GM19099 (cell line): ENCODE measurements at regions not wholly inside any gene's neighbourhood (a gene's known extent, or its start where the extent isn't known, plus 50 kb on each side); places are given as distances from the start of the nearest gene placed in this dataset.

Experiments
- POLR2A ChIP-seq: IDR thresholded peaks from 3 replicates; pipeline ENCODE4 v1.6.1; 2011; ENCODE audit warnings: low read depth; ENCODE audit not compliant: insufficient read length; ENCODE audit errors: extremely low read depth

DNA sequence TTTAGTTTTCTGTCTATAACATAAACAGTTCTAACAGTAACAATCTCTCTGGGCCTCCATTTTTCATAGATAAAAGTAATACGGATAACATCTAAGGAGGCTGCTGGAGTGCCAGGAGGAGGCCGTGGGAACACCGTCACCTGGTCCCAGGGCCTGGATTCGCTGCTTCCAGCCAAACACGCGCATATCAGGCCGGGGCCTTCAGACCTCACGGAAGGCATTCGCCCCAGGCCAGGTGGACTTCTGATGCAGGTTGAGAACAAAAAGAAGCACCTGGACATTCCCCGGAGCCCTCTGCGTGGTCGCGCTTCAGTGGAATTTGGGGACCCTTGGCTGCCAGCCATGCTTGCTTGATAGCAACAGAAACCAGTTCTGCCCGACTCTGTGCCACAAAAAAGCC, 113.1 kb upstream of the GUCA2B start:
- TF ChIP-seq POLR2A: no peak

DNA sequence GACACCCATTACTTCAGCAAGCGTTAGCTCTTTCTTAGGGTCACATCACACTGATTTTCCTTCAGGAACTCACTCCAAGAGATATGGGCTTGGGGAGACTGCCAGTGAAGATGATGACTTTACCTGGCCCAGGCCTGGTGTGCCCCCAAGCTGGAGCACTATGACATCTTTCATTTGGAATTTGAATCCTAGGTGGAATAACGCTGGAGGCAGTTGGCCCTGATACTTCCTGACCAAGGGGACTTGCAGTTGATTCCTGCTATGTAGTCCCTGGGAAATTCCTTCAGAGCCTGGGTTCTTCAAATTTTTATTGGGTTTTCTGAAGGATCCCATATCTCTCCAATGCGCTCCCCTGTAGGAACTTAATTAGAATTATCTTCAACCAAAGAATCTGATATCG, 114.9 kb upstream of the GUCA2B start:
- TF ChIP-seq POLR2A: no peak

GRCh38 chr1:42037586-42037985, 115.6 kb upstream of the GUCA2B start:
- no peak for TF ChIP-seq POLR2A

DNA sequence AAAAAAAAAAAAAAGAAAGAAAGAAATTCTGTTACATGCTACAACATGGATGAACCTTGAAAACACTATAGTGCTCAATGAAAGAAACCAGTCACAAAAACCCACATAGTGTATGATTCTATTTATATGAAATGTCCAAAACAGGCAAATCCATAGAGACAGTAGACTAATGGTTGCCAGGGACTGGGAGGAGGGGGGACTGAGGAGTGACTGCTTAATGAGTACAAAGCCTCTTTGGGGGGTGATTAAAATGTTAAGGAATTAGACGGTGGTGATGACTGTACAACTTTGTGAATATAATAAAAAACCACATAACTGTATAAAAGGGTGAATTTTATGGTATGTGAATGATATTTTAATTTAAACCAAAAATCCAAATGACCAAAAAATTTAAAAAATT, 116.0 kb upstream of the GUCA2B start:
- no peak for TF ChIP-seq POLR2A

DNA sequence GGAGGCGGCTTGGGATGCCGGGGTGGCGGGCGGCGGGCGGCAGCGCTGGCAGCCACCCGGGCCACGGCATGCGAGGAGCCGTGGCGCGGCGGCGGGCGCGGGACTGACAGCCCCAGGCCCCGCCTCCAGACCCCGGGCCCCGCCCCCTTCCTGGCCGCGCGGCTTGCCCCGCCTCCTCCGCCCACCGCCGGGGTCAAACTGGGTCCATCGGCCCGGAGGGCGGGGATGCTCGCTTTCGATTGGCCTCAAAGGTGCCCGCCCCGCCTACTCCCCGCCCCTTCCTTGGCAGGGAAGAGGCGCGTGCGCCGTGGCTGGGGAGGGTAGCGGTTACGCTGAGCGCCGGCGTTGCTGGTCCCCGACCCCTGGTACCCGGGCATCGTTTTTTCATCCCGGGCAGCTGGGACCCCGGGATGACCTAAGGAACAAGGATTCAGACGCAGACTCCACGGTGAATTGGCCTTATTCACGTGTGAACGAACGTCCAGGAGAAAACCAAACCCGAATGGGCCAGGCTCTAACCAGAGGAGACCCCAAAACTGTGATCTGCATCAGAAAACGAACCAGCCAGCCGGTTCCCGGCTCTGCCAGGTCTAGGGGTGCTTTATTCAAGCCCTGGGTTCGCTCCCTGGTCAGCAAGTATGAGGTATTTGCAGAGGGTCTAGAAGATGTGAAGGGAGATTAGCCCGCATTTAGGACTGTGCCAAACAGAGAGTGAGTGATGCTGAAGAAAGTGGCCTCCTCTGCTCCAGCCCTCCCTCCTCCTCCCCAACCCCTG, 117.2 kb upstream of the GUCA2B start:
- TF ChIP-seq POLR2A: peak; percentile 59

GRCh38 chr1:42035205-42035829, 116.6 kb upstream of the HIVEP3 start:
- peak; percentile 4 for TF ChIP-seq POLR2A

DNA sequence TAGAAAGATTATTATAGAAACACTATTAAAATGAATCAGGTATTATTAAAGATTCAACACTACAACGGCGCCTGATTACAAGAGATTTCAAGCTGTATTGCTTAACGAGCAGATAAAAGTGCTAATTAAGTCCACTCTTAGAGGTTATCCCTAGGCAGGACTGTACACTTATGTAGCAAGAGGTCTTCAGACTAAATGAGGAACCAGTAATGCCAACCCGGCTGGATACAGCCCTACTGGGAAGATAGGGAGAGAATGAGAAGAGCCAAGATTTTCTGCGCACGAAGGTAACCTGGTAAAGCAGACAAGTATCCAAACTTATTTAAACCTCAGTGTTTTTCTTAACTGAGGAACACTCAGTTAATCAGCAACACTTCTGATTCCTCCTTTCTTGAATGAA, 115.7 kb upstream of the HIVEP3 start:
- no peak for TF ChIP-seq POLR2A

- TF ChIP-seq POLR2A: no peak
Measured at GRCh38 chr1:42033629-42034028, 114.9 kb upstream of the HIVEP3 start.

DNA sequence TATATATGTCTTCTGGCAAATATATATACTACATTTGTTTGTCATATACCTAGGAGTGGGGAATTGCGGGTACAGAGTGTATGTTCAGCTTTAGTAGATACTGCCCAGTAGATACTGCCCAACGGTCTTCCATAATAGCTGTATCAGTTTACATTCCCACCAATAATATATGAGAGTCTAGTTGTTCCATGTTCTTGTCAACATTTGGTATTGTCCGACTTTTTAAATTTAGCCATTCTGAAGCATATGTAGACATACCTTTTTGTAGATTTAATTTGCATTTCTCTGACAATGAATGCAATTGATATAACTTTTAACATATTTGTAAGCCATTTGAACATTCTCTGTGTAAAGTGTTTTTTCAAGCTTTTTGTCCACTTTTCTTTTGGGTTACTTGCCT, 99.0 kb upstream of the HIVEP3 start:
- TF ChIP-seq POLR2A: no peak

DNA sequence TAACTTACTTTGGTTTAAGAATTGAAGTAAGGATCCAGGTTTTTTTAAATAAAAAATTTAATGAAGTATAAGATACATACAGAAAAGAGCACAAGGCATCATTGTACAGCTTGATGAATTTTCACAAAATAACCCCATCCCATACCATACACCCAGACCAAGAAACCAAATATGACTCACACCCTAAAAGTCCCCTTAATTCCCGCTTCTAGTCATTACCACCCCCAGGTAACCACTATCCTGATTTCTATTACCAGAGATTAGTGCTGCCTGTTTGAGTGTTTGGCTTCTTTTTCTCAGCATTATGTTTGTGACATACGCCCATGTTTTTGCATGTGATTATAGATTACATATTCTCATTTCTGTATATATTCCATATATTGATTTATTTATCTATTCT, 98.5 kb upstream of the HIVEP3 start:
- no peak for TF ChIP-seq POLR2A

DNA sequence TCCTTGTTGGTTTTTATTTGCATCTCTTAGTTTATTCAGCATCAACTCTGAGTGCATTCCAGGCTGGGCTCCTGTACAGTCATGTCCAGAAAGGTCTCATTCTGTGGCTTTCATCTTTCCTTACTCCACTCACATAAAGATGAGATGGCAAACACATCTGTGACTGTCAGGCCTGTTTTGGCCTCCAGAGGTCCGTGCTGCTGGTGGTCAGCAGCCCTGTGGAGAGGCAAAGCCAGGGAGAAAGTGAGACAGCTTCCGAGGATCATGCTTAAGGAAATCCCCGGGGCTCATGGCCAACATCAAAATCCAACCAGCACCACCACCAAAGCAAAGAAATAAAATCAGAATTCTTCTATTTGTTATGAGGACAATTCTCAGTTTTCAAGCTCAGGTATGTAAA, 96.1 kb upstream of the HIVEP3 start:
- no peak for TF ChIP-seq POLR2A

DNA sequence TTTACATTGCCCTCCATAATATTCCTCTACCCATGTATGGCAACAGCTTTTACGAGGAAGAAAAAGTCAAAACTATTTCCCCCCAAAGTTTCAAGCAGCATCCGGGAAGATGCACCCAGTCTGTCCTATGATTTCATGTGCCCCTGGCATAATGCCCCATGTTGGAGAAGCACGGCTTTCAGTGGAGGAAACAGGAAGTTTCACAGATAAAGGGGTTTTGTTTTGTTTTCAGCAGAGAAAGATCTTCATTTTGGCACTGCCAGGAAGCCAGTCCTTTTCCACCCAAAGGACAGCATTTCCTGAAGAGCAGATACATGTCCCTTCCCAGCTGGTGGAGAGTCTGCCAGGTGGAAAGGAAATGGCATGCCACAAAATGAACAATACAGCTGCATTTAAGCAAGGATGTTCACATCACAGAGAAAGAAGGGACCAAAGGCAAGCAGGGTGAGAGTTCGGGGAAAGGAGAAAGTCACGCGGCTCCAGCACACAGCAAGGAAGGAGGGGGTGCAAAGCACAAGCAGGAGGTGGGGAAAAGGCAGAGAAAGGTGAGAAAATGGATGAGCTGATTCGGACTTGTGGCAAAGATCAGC, 95.3 kb upstream of the HIVEP3 start:
- TF ChIP-seq POLR2A: no peak

GRCh38 chr1:42012852-42013251, 94.1 kb upstream of the HIVEP3 start:
- TF ChIP-seq POLR2A: no peak

DNA sequence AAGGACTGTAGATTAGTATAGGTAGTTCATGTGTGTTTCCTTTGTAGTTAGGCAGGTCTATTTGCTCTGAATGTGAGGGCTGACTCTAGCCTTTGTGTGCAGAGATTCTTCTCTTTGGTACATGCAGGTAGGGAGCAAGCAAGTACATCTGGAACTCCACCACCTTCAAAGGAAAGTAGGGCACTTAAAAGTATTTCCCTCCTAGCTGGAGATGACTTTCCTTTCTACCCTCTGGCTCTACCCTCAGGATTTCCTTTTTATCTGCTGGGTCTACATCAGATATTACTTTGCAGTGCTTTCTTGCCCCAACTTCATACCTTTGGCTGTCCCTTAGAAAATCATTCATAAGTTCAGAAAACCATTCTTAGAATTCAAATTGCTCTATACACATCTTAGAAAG, 91.7 kb upstream of the HIVEP3 start:
- TF ChIP-seq POLR2A: no peak

DNA sequence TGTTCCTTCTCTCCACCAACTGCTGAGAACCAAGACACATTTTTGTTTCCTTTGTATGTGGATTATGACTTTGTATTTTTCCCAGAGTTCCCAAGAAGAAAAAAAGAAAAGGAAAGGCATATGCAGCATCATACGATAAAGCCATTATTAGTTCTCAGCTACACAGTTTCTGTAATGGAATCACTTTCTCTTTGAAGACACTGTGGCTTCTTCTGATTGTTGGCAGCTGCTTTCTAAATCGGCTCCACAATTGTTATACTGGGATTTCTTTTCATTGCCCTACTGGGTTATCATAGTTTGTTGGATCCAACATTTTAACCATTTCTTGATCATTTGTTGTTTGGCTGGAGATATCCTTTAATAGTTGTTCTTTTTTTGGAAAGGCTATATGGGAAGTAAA, 89.5 kb upstream of the HIVEP3 start:
- no peak for TF ChIP-seq POLR2A

DNA sequence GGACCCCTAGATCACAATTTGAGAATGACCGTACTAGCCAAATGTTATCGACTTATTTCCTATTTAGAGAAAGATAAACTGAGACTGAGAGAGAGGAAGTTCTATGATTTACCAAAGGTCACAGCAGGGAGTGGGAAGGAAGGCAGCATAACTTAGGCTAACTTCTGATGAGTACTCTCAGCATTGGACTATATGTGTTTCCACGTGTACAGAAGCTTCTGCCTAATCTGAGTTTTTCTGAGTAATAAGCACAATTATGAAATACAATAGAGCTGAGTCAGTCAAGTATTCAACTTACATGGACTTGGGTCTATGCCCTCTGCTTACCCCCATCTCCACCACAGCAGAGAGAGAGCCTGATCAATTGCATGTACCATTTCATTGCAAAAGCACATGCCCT, 88.1 kb upstream of the HIVEP3 start:
- no peak for TF ChIP-seq POLR2A

- TF ChIP-seq POLR2A: no peak
Measured at GRCh38 chr1:42006093-42006492, 87.4 kb upstream of the HIVEP3 start.

- TF ChIP-seq POLR2A: no peak
Measured at GRCh38 chr1:42005530-42005929, 86.8 kb upstream of the HIVEP3 start.
